ENCODE measurements at regions not wholly inside any gene's neighbourhood (a gene's known extent, or its start where the extent isn't known, plus 50 kb on each side); places are given as distances from the start of the nearest gene placed in this dataset.
"Not testable (repeated sequence)": the region's sequence is repeated elsewhere in the genome, so short reads cannot be mapped to it uniquely, and the experiment has no call there.

GRCh38 chr14:43525658-43526057 lies 981.4 kb downstream of the FSCB start:
- DNase-seq = no peak

GRCh38 chr14:43522901-43523300 lies 984.2 kb downstream of the FSCB start:
- DNase-seq = no peak

- DNase-seq = no peak
These were observed 984.9 kb downstream of the FSCB start for GRCh38 chr14:43522191-43522590.

- DNase-seq = no peak
These were observed 1003.6 kb downstream of the FSCB start for GRCh38 chr14:43503508-43503907.

GRCh38 chr14:43492359-43492758 lies 1014.7 kb downstream of the FSCB start:
- not testable (repeated sequence) for DNase-seq

GRCh38 chr14:43483415-43483814 lies 1023.7 kb downstream of the FSCB start:
- DNase-seq = no peak

GRCh38 chr14:43481864-43482263 lies 1025.2 kb downstream of the FSCB start:
- DNase-seq = no peak

GRCh38 chr14:43480976-43481375 lies 1026.1 kb downstream of the FSCB start:
- no peak for DNase-seq

GRCh38 chr14:43479596-43480195 lies 1027.4 kb downstream of the FSCB start:
- no peak for DNase-seq

- DNase-seq = no peak
These were observed 1030.3 kb downstream of the FSCB start for GRCh38 chr14:43476822-43477221.

- no peak for DNase-seq
These were observed 1031.3 kb downstream of the FSCB start for GRCh38 chr14:43475757-43476156.

- no peak for DNase-seq
These were observed 1035.5 kb downstream of the FSCB start for GRCh38 chr14:43471595-43471994.

GRCh38 chr14:43464968-43465367 lies 1042.1 kb downstream of the FSCB start:
- no peak for DNase-seq

- DNase-seq = no peak
These were observed 1057.8 kb downstream of the FSCB start for GRCh38 chr14:43449291-43449690.

- DNase-seq = no peak
These were observed 1069.0 kb downstream of the FSCB start for GRCh38 chr14:43438056-43438455.

- DNase-seq = no peak
These were observed 1088.8 kb downstream of the FSCB start for GRCh38 chr14:43418324-43418723.

- no peak for DNase-seq
These were observed 1094.0 kb downstream of the FSCB start for GRCh38 chr14:43413084-43413483.

GRCh38 chr14:43411841-43412240 lies 1095.2 kb downstream of the FSCB start:
- DNase-seq = no peak

- DNase-seq = no peak
These were observed 1096.5 kb downstream of the FSCB start for GRCh38 chr14:43410631-43411030.

GRCh38 chr14:43408472-43408871 lies 1098.6 kb downstream of the FSCB start:
- no peak for DNase-seq

GRCh38 chr14:43407706-43408105 lies 1099.4 kb downstream of the FSCB start:
- DNase-seq = no peak

- DNase-seq = no peak
These were observed 1100.2 kb downstream of the FSCB start for GRCh38 chr14:43406931-43407330.

- no peak for DNase-seq
These were observed 1107.8 kb downstream of the FSCB start for GRCh38 chr14:43399289-43399688.

GRCh38 chr14:43370565-43370896 lies 1136.6 kb downstream of the FSCB start:
- DNase-seq = not testable (repeated sequence)

GRCh38 chr14:43369710-43370564 lies 1137.1 kb downstream of the FSCB start:
- no peak for DNase-seq

Measured in stimulated activated CD4-positive, alpha-beta T cell treated with anti-CD3 and anti-CD28 coated beads, Interleukin-4, amount 100 ng/mL, for 1 hour (primary cell).